ACC112 (cell line): ENCODE measurements at regions not wholly inside any gene's neighbourhood (a gene's known extent, or its start where the extent isn't known, plus 50 kb on each side); places are given as distances from the start of the nearest gene placed in this dataset.
A peak's percentile ranks its signal among the peaks of the same experiment; 100 is the strongest.

Experiments
- H2AFZ ChIP-seq: fragments of 200-600 bp; sonication (generic); one replicate; pipeline ENCODE4 v1.6.0; 2017; ENCODE audit warnings: antibody characterized with exemption, low read length; ENCODE audit not compliant: unreplicated experiment
- H3K27ac ChIP-seq: fragments of 200-600 bp; sonication (generic); 2 replicates; pipeline ENCODE4 v1.5.1; 2014; ENCODE audit warnings: low read depth, mild to moderate bottlenecking, antibody characterized with exemption, low read length, moderate library complexity
- H3K27me3 ChIP-seq: fragments of 200-600 bp; sonication (generic); 2 replicates; pipeline ENCODE4 v1.6.1; 2014; ENCODE audit warnings: mild to moderate bottlenecking, antibody characterized with exemption, low read length, moderate library complexity, mixed read lengths; ENCODE audit not compliant: insufficient read depth
- H3K36me3 ChIP-seq: fragments of 200-600 bp; sonication (generic); 2 replicates; pipeline ENCODE4 v1.6.1; 2016; ENCODE audit warnings: mild to moderate bottlenecking, antibody characterized with exemption, low read length, moderate library complexity, mixed read lengths; ENCODE audit not compliant: insufficient read depth
- H3K4me1 ChIP-seq: fragments of 200-600 bp; sonication (generic); one replicate; pipeline ENCODE4 v1.6.1; 2016; ENCODE audit warnings: low read length, mixed read lengths; ENCODE audit not compliant: insufficient read depth, unreplicated experiment, control insufficient read depth
- H3K4me3 ChIP-seq: fragments of 200-600 bp; sonication (generic); 2 replicates; pipeline ENCODE4 v1.5.1; 2014; ENCODE audit warnings: mild to moderate bottlenecking, low read depth, low read length
- H3K79me2 ChIP-seq: fragments of 200-600 bp; sonication (generic); one replicate; pipeline ENCODE4 v1.6.0; 2016; ENCODE audit warnings: low read length; ENCODE audit not compliant: control insufficient read depth, unreplicated experiment, insufficient read depth

GRCh38 chr2:120469426-120469825 lies 123.5 kb downstream of the INHBB start:
- Histone ChIP-seq H3K27me3 (no peaks in the 10 kb centered on the region), H3K27ac (peak overlapping the region; percentile 83), H2AFZ (peak overlapping the region; percentile 41), H3K4me3 (no peak overlapping the region), H3K36me3 (no peaks in the 10 kb centered on the region), H3K79me2 (no peaks in the 10 kb centered on the region), H3K4me1 (peaks cover 24% of the 10 kb centered on the region)

- H3K4me3 ChIP-seq, result no peak overlapping the region
- no peaks in the 10 kb centered on the region for H3K79me2 ChIP-seq
- H3K27me3 ChIP-seq, result no peaks in the 10 kb centered on the region
- peaks cover 24% of the 10 kb centered on the region for H3K4me1 ChIP-seq
- H3K27ac ChIP-seq, result peak overlapping the region; percentile 83
- H3K36me3 ChIP-seq, result no peaks in the 10 kb centered on the region
- peak overlapping the region; percentile 41 for H2AFZ ChIP-seq
These were observed 124.4 kb downstream of the INHBB start for GRCh38 chr2:120470041-120470965.

- H3K36me3 ChIP-seq, result no peaks in the 10 kb centered on the region
- no peak overlapping the region for H2AFZ ChIP-seq
- H3K27me3 ChIP-seq, result no peaks in the 10 kb centered on the region
- H3K79me2 ChIP-seq, result no peaks in the 10 kb centered on the region
- H3K27ac ChIP-seq, result peak overlapping the region; percentile 83; the same call in 1 of the 2 replicates
- H3K4me3 ChIP-seq, result no peak overlapping the region
- peaks cover 24% of the 10 kb centered on the region for H3K4me1 ChIP-seq
These were observed 125.2 kb downstream of the INHBB start for GRCh38 chr2:120471166-120471565.

- H3K4me3 ChIP-seq, result no peak overlapping the region
- no peak overlapping the region for H3K27ac ChIP-seq
- no peaks in the 10 kb centered on the region for H3K36me3 ChIP-seq
These were observed 126.1 kb downstream of the INHBB start for GRCh38 chr2:120472031-120472430.

GRCh38 chr2:120472891-120473309 lies 127.0 kb downstream of the INHBB start:
- Histone ChIP-seq H3K79me2 (no peaks in the 10 kb centered on the region), H3K27me3 (no peaks in the 10 kb centered on the region), H3K4me1 (peaks cover 24% of the 10 kb centered on the region), H3K4me3 (no peak overlapping the region), H3K36me3 (no peaks in the 10 kb centered on the region), H3K27ac (no peak overlapping the region), H2AFZ (no peak overlapping the region)

More at GRCh38 chr2:120472031-120472430, 126.1 kb downstream of the INHBB start:
- Histone ChIP-seq H2AFZ (no peak overlapping the region), H3K4me1 (peaks cover 24% of the 10 kb centered on the region), H3K79me2 (no peaks in the 10 kb centered on the region), H3K27me3 (no peaks in the 10 kb centered on the region)

GRCh38 chr2:120473522-120474271 lies 127.8 kb downstream of the INHBB start:
- Histone ChIP-seq H3K27ac (no peak overlapping the region), H3K36me3 (no peaks in the 10 kb centered on the region), H3K79me2 (no peaks in the 10 kb centered on the region), H2AFZ (no peak overlapping the region), H3K27me3 (no peaks in the 10 kb centered on the region), H3K4me3 (no peak overlapping the region), H3K4me1 (peaks cover 24% of the 10 kb centered on the region)

- H3K79me2 ChIP-seq, result no peaks in the 10 kb centered on the region
- H3K4me1 ChIP-seq, result peaks cover 18% of the 10 kb centered on the region
- H3K36me3 ChIP-seq, result no peaks in the 10 kb centered on the region
- H2AFZ ChIP-seq, result no peak overlapping the region
- no peak overlapping the region for H3K27ac ChIP-seq
- no peaks in the 10 kb centered on the region for H3K27me3 ChIP-seq
- H3K4me3 ChIP-seq, result no peak overlapping the region
These were observed 128.6 kb downstream of the INHBB start for GRCh38 chr2:120474486-120474885.

- no peak overlapping the region for H3K4me3 ChIP-seq
- H3K27ac ChIP-seq, result no peak overlapping the region
- H3K27me3 ChIP-seq, result no peaks in the 10 kb centered on the region
- no peak overlapping the region for H2AFZ ChIP-seq
- H3K36me3 ChIP-seq, result no peaks in the 10 kb centered on the region
- H3K79me2 ChIP-seq, result no peaks in the 10 kb centered on the region
- peaks cover 1% of the 10 kb centered on the region for H3K4me1 ChIP-seq
These were observed 130.2 kb downstream of the INHBB start for GRCh38 chr2:120476141-120476540.

GRCh38 chr2:120477198-120477597 lies 131.3 kb downstream of the INHBB start:
- no peak overlapping the region for H2AFZ ChIP-seq
- no peak overlapping the region for H3K4me3 ChIP-seq
- H3K27me3 ChIP-seq, result no peaks in the 10 kb centered on the region
- no peaks in the 10 kb centered on the region for H3K4me1 ChIP-seq
- H3K79me2 ChIP-seq, result no peaks in the 10 kb centered on the region
- no peak overlapping the region for H3K27ac ChIP-seq
- H3K36me3 ChIP-seq, result no peaks in the 10 kb centered on the region

- Histone ChIP-seq H3K4me1 (no peaks in the 10 kb centered on the region), H3K4me3 (no peak overlapping the region), H2AFZ (no peak overlapping the region), H3K27me3 (peaks cover under 1% of the 10 kb centered on the region; the same call in 1 of the 2 replicates), H3K79me2 (no peaks in the 10 kb centered on the region), H3K27ac (no peak overlapping the region), H3K36me3 (no peaks in the 10 kb centered on the region)
These were observed 132.0 kb downstream of the INHBB start for GRCh38 chr2:120477831-120478481.
